Brain microvascular endothelial cell (primary cell): ENCODE measurements at regions not wholly inside any gene's neighbourhood (a gene's known extent, or its start where the extent isn't known, plus 50 kb on each side); places are given as distances from the start of the nearest gene placed in this dataset.

Source experiments
- DNase-seq: peaks from one replicate; pipeline ENCODE4 v3.0.0-alpha.2; 2020
- H3K27ac ChIP-seq: fragments of 250-450 bp; sonication (Bioruptor Pico); 2 replicates; pipeline ENCODE4 v1.5.1; 2020; ENCODE audit warnings: mild to moderate bottlenecking, moderate library complexity
- H3K27me3 ChIP-seq: fragments of 250-450 bp; sonication (Bioruptor Pico); replicated peaks from 2 replicates; pipeline ENCODE4 v1.5.1; 2020; ENCODE audit warnings: mild to moderate bottlenecking
- H3K36me3 ChIP-seq: fragments of 250-450 bp; sonication (Bioruptor Pico); replicated peaks from 2 replicates; pipeline ENCODE4 v1.5.1; 2020; ENCODE audit warnings: mild to moderate bottlenecking
- H3K4me3 ChIP-seq: 2 replicates; pipeline ENCODE4 v1.5.1; 2011; ENCODE audit warnings: low read depth, mild to moderate bottlenecking, control low read depth, low read length, moderate library complexity
- CTCF ChIP-seq: IDR thresholded peaks from 2 replicates; pipeline ENCODE4 v1.5.1; 2011; ENCODE audit warnings: low read depth, mild to moderate bottlenecking, moderate library complexity, low read length, control low read depth, inconsistent platforms; ENCODE audit errors: missing control alignments
- in situ Hi-C: cut with HindIII; loops from 2 replicates; pipeline ENCODE4 v1.10.0; 2017; ENCODE audit warnings: low sequenced_read_pairs, low pct_ligation_motif_present

GRCh38 chr5:159481751-159482150, 151.5 kb upstream of the IL12B start:
- in situ Hi-C loops: no loop called here

GRCh38 chr5:159486836-159487235, 156.5 kb upstream of the IL12B start:
- in situ Hi-C loops: no loop called here
- Histone ChIP-seq H3K27ac (no peak overlapping the region), H3K27me3 (no peaks in the 10 kb centered on the region), H3K36me3 (no peaks in the 10 kb centered on the region), H3K4me3 (no peak overlapping the region)
- DNase-seq: no peak
- TF ChIP-seq CTCF: no peak

More at GRCh38 chr5:159481751-159482150, 151.5 kb upstream of the IL12B start:
- no peak for DNase-seq
- Histone ChIP-seq H3K27me3 (no peaks in the 10 kb centered on the region), H3K36me3 (no peaks in the 10 kb centered on the region), H3K4me3 (no peak overlapping the region), H3K27ac (no peak overlapping the region)
- TF ChIP-seq CTCF: no peak

GRCh38 chr5:159488516-159488915, 158.2 kb upstream of the IL12B start:
- Histone ChIP-seq H3K36me3 (no peaks in the 10 kb centered on the region), H3K27ac (no peak overlapping the region), H3K4me3 (no peak overlapping the region), H3K27me3 (no peaks in the 10 kb centered on the region)
- in situ Hi-C loops: no loop called here
- TF ChIP-seq CTCF: no peak
- no peak for DNase-seq

DNA sequence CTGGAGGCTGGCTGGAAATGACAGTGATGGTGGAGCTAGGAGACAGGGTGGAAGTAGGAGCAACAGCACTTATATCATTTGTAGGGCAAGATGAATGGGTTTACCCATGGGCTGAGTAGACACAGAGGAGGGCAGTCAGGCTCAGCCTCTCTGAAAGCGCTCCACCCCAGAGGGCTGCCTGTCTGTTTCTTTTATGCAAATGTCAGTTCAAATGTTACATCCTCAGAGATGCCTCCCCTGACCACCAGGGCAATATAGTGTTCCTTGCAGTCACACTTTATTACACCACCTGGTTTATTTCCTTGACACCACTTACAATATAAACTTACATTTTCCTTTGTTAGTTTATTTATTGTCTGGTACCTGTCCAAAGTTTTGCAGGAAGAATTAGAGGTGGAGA, 159.5 kb upstream of the IL12B start:
- in situ Hi-C loops: no loop called here
- no peak for DNase-seq
- Histone ChIP-seq H3K36me3 (no peaks in the 10 kb centered on the region), H3K27ac (no peak overlapping the region), H3K4me3 (no peak overlapping the region), H3K27me3 (no peaks in the 10 kb centered on the region)
- TF ChIP-seq CTCF: no peak

DNA sequence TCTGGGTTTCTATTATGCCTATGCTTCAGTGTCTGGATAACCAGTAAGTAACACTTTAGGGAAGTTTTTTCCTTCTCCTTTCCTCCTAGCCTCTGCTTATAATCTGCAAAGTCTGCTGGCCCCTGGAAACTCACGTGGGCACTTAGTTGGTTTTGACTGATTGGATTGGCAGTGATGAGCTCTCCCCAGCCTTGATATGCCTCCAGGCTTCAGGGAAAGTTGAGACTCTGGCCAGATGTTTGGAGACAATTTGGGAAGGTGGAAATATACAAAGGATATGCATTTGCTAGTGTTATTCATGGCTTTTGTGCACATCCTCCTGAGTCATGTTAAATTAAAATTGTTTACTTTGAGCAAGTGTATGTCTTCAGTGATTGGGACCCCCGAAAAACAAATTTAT, 160.2 kb upstream of the IL12B start:
- no peaks in the 10 kb centered on the region for H3K27me3 ChIP-seq

More for the DNA sequence above, 160.2 kb upstream of the IL12B start:
- no peak for DNase-seq
- in situ Hi-C loops: no loop called here
- Histone ChIP-seq H3K27ac (no peak overlapping the region), H3K36me3 (no peaks in the 10 kb centered on the region), H3K4me3 (no peak overlapping the region)
- TF ChIP-seq CTCF: no peak
